ENCODE measurements at regions not wholly inside any gene's neighbourhood (a gene's known extent, or its start where the extent isn't known, plus 50 kb on each side); places are given as distances from the start of the nearest gene placed in this dataset.

DNA sequence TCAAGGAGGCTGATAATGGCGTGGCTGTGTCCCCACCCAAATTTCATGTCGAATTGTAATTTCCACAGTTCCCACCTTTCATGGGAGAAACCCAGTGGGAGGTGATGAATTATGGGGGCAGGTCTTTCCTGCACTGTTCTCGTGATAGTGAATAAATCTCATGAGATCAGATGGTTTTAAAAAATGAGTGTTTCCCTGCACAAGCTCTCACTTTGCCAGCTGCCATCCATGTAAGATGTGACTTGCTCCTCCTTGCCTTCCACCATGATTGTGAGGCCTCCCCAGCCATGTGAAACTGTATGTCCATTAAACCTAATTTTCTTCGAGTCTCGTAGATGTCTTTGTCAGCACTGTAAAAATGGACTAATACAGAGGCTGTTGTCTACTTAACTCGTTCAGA is 488.3 kb downstream of the SPRY1 start:
- POLR2A ChIA-PET, result no interaction called here
- no peaks in the 10 kb centered on the region for H4K20me1 ChIP-seq (ENCODE audit: insufficient read depth, low read length)
- no peak for DNase-seq (ENCODE audit: low spot score)
- no peaks in the 10 kb centered on the region for H3K79me2 ChIP-seq (ENCODE audit: insufficient read depth, low read depth, low read length)
- no peak overlapping the region for H3K4me2 ChIP-seq (ENCODE audit: low read length)
- no peaks in the 10 kb centered on the region for H3K36me3 ChIP-seq (ENCODE audit: insufficient read depth, low read length)
- TF ChIP-seq EZH2phosphoT487 (IDR thresholded peaks at IDR 0.05; ENCODE audit: borderline replicate concordance, low read depth, low read length), result no peak
- no peak for TF ChIP-seq CTCF (conservative IDR thresholded peaks at IDR 0.05; ENCODE audit: low read length)
- no peaks in the 10 kb centered on the region for H3K9me2 ChIP-seq (ENCODE audit: insufficient read depth, low read length)
- no TSS peak for BruUV-seq (replicated peaks)
- H3K27ac ChIP-seq (ENCODE audit: low read depth, low read length, poor library complexity, severe bottlenecking), result no peak overlapping the region
- intact Hi-C loops (cut with micrococcal nuclease; ENCODE audit: unreplicated experiment), result no loop called here
- CTCF ChIA-PET (ENCODE audit: unreplicated experiment), result no interaction called here
- H2AFZ ChIP-seq (ENCODE audit: low read length), result no peak overlapping the region
- no peak overlapping the region for H3K4me3 ChIP-seq (ENCODE audit: low read depth, low read length, poor library complexity, severe bottlenecking)
- peaks cover 11% of the 10 kb centered on the region; the same call in 1 of the 2 replicates for H3K9me3 ChIP-seq (ENCODE audit: low read length)
- H3K4me1 ChIP-seq (ENCODE audit: insufficient read depth, low read length, poor library complexity, severe bottlenecking), result no peaks in the 10 kb centered on the region

DNA sequence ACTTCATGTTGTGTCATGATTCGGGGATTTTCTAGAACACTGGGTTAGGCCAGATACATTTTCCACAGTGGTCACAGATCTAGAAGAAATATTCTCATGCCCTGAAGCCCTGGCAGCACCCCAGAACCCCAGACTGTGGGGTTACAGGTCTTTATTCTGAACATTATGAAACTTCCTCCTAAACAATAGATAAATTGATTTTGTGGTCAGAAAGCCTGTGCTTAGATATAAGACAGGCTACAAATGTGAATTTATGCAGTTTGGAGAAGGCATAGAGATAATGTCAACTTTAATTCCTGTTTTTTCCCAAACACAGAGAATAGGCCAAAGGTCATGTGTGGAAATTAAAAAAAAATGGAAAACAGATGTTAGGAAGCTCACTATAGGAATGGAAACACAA is 492.9 kb downstream of the SPRY1 start:
- H3K4me2 ChIP-seq (ENCODE audit: low read length), result no peak overlapping the region
- no peaks in the 10 kb centered on the region for H3K4me1 ChIP-seq (ENCODE audit: insufficient read depth, low read length, poor library complexity, severe bottlenecking)
- H2AFZ ChIP-seq (ENCODE audit: low read length), result no peak overlapping the region
- H3K9me2 ChIP-seq (ENCODE audit: insufficient read depth, low read length), result no peaks in the 10 kb centered on the region
- H3K9me3 ChIP-seq (ENCODE audit: low read length), result peaks cover 6% of the 10 kb centered on the region; the same call in 1 of the 2 replicates
- H4K20me1 ChIP-seq (ENCODE audit: insufficient read depth, low read length), result no peaks in the 10 kb centered on the region
- no peak overlapping the region for H3K4me3 ChIP-seq (ENCODE audit: low read depth, low read length, poor library complexity, severe bottlenecking)
- no peak for DNase-seq (ENCODE audit: low spot score)
- POLR2A ChIA-PET, result no interaction called here
- no peaks in the 10 kb centered on the region for H3K79me2 ChIP-seq (ENCODE audit: insufficient read depth, low read depth, low read length)
- CTCF ChIA-PET (ENCODE audit: unreplicated experiment), result no interaction called here
- BruUV-seq (replicated peaks), result no TSS peak
- intact Hi-C loops (cut with micrococcal nuclease; ENCODE audit: unreplicated experiment), result no loop called here
- no peaks in the 10 kb centered on the region for H3K36me3 ChIP-seq (ENCODE audit: insufficient read depth, low read length)
- no peak for TF ChIP-seq CTCF (conservative IDR thresholded peaks at IDR 0.05; ENCODE audit: low read length)
- H3K27ac ChIP-seq (ENCODE audit: low read depth, low read length, poor library complexity, severe bottlenecking), result no peak overlapping the region

- ChIA-PET CTCF (ENCODE audit: unreplicated experiment) (no interaction called here), POLR2A (interaction anchor here (0.6 to 1.0 kb wide), 2 partner anchors 11 to 1014 kb away, joined by 3 read pairs; no protein-coding TSS in a partner anchor)
- intact Hi-C loops (cut with micrococcal nuclease; ENCODE audit: unreplicated experiment), result no loop called here
- DNase-seq (ENCODE audit: low spot score), result no peak
- Histone ChIP-seq H3K79me2 (ENCODE audit: insufficient read depth, low read depth, low read length) (no peaks in the 10 kb centered on the region), H3K36me3 (ENCODE audit: insufficient read depth, low read length) (no peaks in the 10 kb centered on the region), H4K20me1 (ENCODE audit: insufficient read depth, low read length) (no peaks in the 10 kb centered on the region), H3K4me1 (ENCODE audit: insufficient read depth, low read length, poor library complexity, severe bottlenecking) (no peaks in the 10 kb centered on the region), H3K4me2 (ENCODE audit: low read length) (no peak overlapping the region), H3K27ac (ENCODE audit: low read depth, low read length, poor library complexity, severe bottlenecking) (no peak overlapping the region), H3K9me2 (ENCODE audit: insufficient read depth, low read length) (no peaks in the 10 kb centered on the region), H3K9me3 (ENCODE audit: low read length) (no peaks in the 10 kb centered on the region), H3K4me3 (ENCODE audit: low read depth, low read length, poor library complexity, severe bottlenecking) (no peak overlapping the region), H2AFZ (ENCODE audit: low read length) (no peak overlapping the region)
- no TSS peak for BruUV-seq (replicated peaks)
- TF ChIP-seq CTCF (conservative IDR thresholded peaks at IDR 0.05; ENCODE audit: low read length) (no peak), EZH2phosphoT487 (IDR thresholded peaks at IDR 0.05; ENCODE audit: borderline replicate concordance, low read depth, low read length) (no peak)
Observed at GRCh38 chr4:123890889-123891288, 494.3 kb downstream of the SPRY1 start.

Data from OCI-LY7 (cell line).